Breast epithelium (tissue), 4 donors: ENCODE measurements at regions not wholly inside any gene's neighbourhood (a gene's known extent, or its start where the extent isn't known, plus 50 kb on each side); places are given as distances from the start of the nearest gene placed in this dataset.

Experiments used
- DNase-seq, 2 donors: peaks; one replicate each; pipeline ENCODE4 v3.0.0-alpha.2; 2019; ENCODE audit warnings: low spot score in 2 of 2
- H3K27ac ChIP-seq, 2 donors: fragments of 200-600 bp; sonication (generic) in 1 of 2; one replicate each; pipeline ENCODE4 v1.5.1; 2016 to 2019; ENCODE audit warnings: mild to moderate bottlenecking in 1 of 2
- H3K27me3 ChIP-seq, 2 donors: fragments of 200-600 bp; sonication (generic) in 1 of 2; one replicate each; pipeline versions ENCODE4 v1.5.1 to v1.6.0; 2017 to 2019; ENCODE audit warnings: control low read depth in 1 of 2, mild to moderate bottlenecking in 1 of 2
- H3K36me3 ChIP-seq: fragments of 200-600 bp; one replicate; pipeline ENCODE4 v1.5.1; 2019
- H3K4me1 ChIP-seq, 2 donors: fragments of 200-600 bp; sonication (generic); one replicate each; pipeline ENCODE4 v1.5.1; 2016 to 2019; ENCODE audit warnings: control low read depth in 1 of 2
- H3K4me3 ChIP-seq, 3 donors: fragments of 200-600 bp; sonication (generic); 1 replicate in 2 of 3; 2 replicates in 1 of 3; pipeline ENCODE4 v1.5.1; 2016 to 2019; ENCODE audit warnings: mild to moderate bottlenecking in 3 of 3, moderate library complexity in 2 of 3
- H3K9me3 ChIP-seq, 2 donors: fragments of 200-600 bp; sonication (generic) in 1 of 2; one replicate each; pipeline ENCODE4 v1.5.1; 2016 to 2019; ENCODE audit warnings: control low read depth in 1 of 2
- CTCF ChIP-seq, 3 donors: fragments of 450-650 bp; IDR thresholded peaks; one replicate each; pipeline ENCODE4 v1.5.1; 2016 to 2017; ENCODE audit warnings: antibody characterized with exemption in 3 of 3, mild to moderate bottlenecking in 3 of 3, moderate library complexity in 3 of 3
- POLR2A ChIP-seq: fragments of 450-650 bp; IDR thresholded peaks from one replicate; pipeline ENCODE4 v1.6.1; 2016; ENCODE audit warnings: antibody characterized with exemption, mild to moderate bottlenecking, moderate library complexity
- POLR2AphosphoS5 ChIP-seq, 3 donors: sonication (generic); formaldehyde crosslinking; IDR thresholded peaks; one replicate each; pipeline ENCODE4 v1.6.1; 2017; ENCODE audit warnings: antibody characterized with exemption in 3 of 3
- intact Hi-C: fragments of 100-400 bp; cut with DNase I; formaldehyde crosslinking; loops from one replicate; pipeline ENCODE4 v1.15.1; 2023; ENCODE audit warnings: low total_unique reads

DNA sequence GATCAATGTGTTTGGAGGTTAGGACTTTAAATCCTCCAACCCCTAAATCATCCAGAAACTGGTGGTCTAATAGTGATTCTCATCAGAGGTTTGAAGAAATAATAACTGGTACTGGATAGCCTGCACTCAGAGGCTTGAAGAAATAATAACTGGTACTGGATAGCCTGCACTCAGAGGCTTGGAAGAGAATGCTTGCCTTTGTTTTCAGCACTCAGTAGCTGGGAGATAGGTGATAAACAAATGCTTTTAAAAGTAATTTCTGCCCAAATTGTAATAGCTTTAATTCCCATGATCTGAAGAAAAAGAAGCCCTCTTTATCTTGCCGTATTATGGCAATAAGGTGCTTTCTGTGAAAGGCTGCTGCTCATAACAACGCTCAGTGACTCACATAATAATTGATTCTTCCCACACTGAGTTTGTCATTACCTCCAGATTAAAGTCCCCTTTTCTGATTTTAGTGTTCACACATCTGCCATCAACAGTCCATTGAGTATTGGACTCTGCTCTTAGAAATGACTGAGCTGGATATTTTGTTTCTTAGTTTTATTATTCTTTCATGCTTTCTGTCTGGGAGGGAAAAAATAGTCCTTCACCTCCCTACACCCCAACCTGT is 112.3 kb upstream of the PHYHIPL start:
- intact Hi-C loops = no loop called here
- TF ChIP-seq POLR2A = no peak
- TF ChIP-seq CTCF (IDR thresholded peaks at IDR 0.05) = no peak
- no peak for TF ChIP-seq POLR2AphosphoS5 (IDR thresholded peaks at IDR 0.05)
- H3K9me3 ChIP-seq = no peaks in the 10 kb centered on the region

GRCh38 chr10:59064759-59065539 is 111.5 kb upstream of the PHYHIPL start:
- intact Hi-C loops = no loop called here
- H3K27me3 ChIP-seq = no peaks in the 10 kb centered on the region
- no peaks in the 10 kb centered on the region for H3K36me3 ChIP-seq
- no peak for DNase-seq
- no peak overlapping the region for H3K27ac ChIP-seq
- no peaks in the 10 kb centered on the region for H3K4me1 ChIP-seq
- TF ChIP-seq CTCF (IDR thresholded peaks at IDR 0.05) (no peak), POLR2A (no peak), POLR2AphosphoS5 (IDR thresholded peaks at IDR 0.05) (no peak)
- H3K4me3 ChIP-seq = no peak overlapping the region
- H3K9me3 ChIP-seq = no peaks in the 10 kb centered on the region

More for the DNA sequence above, 112.3 kb upstream of the PHYHIPL start:
- Histone ChIP-seq H3K36me3 (no peaks in the 10 kb centered on the region), H3K27ac (no peak overlapping the region), H3K4me1 (no peaks in the 10 kb centered on the region), H3K27me3 (no peaks in the 10 kb centered on the region), H3K4me3 (no peak overlapping the region)
- no peak for DNase-seq

DNA sequence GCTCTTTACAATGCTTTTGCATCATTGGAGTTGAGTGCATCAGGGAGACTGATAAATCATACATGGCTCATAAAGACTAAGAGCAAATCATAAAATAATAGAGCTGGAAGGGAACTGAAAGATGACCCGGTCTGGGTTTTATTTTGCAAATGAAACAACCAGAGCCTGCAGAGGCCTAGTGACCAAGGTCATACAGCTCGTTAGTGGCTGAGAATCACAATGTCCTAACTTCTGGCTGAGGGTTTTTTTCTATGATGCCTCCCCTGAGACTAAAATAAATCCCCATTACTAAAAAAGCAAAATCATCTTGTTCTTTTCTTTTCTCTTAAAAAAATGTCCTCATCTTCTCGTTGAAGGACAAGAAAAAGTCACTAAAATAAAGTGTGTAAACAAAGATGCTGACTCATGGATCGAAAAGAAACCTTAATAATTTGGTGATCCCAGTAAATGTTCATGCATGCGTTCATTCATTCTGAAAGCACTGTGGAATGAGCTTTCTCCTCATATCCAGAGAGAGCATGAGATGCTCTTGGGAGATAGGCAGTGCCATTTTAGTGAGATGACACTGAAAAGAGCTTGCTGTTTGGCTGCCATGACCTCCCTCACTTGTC is 107.8 kb upstream of the PHYHIPL start:
- Histone ChIP-seq H3K27me3 (no peaks in the 10 kb centered on the region), H3K4me3 (no peak overlapping the region), H3K27ac (no peak overlapping the region), H3K9me3 (no peaks in the 10 kb centered on the region), H3K4me1 (no peaks in the 10 kb centered on the region), H3K36me3 (no peaks in the 10 kb centered on the region)
- DNase-seq = no peak
- intact Hi-C loops = no loop called here
- TF ChIP-seq POLR2A (no peak), POLR2AphosphoS5 (IDR thresholded peaks at IDR 0.05) (no peak), CTCF (IDR thresholded peaks at IDR 0.05) (no peak)

DNA sequence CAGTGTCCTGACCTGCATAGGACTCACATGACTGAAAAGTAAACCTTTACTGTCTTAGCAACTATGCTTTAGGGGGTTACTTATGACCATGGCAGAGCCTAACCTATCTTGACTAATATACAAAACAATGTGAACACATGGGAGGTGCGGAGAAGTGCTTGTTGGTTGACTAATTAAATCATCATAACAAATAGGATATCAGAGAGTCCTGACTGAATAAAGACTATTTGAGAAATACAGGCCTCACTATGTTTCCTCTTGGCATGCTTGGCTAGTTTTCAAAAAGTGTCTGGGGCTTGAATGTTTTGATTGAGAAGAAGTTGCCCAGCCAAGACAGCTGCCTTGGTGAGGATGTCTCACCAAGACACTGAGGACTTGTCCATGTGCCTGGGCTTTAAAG is 104.4 kb upstream of the PHYHIPL start:
- DNase-seq = no peak
- Histone ChIP-seq H3K27me3 (no peaks in the 10 kb centered on the region), H3K9me3 (no peaks in the 10 kb centered on the region), H3K27ac (no peak overlapping the region), H3K36me3 (no peaks in the 10 kb centered on the region), H3K4me3 (no peak overlapping the region), H3K4me1 (no peaks in the 10 kb centered on the region)
- no peak for TF ChIP-seq POLR2AphosphoS5 (IDR thresholded peaks at IDR 0.05)
- no peak for TF ChIP-seq CTCF (IDR thresholded peaks at IDR 0.05)
- no peak for TF ChIP-seq POLR2A
- intact Hi-C loops = no loop called here

DNA sequence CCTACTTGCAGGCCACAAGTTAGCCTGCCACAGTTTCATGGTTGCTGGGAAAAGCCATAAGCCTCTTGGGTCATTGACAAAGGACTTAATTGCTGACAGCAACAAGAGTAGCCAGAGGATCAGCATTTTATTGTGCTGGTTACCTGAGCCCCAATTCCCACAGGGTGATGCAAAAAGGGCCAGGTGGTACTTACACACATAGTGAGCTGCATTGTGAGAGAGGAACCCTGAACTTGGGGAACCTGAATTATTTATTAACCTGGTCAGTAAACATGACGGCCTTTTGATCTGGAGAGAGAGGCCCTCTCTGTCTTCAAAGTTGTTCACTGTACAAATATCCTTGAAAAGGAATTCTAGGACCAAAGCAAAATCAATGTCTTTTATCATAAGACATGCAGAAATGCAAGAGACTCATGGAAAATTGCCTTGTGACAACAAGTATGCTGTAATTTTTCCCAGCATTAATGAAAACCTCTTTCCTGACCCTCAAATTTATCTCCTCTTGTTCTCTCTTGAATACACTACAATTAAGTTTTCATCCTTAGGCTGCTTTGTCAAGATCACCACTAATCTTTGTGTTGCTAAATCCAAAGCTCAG is 102.9 kb upstream of the PHYHIPL start:
- intact Hi-C loops = no loop called here
- Histone ChIP-seq H3K36me3 (no peaks in the 10 kb centered on the region), H3K4me3 (no peak overlapping the region), H3K27ac (no peak overlapping the region), H3K4me1 (no peaks in the 10 kb centered on the region), H3K9me3 (no peaks in the 10 kb centered on the region), H3K27me3 (no peaks in the 10 kb centered on the region)
- DNase-seq = no peak
- TF ChIP-seq POLR2AphosphoS5 (IDR thresholded peaks at IDR 0.05) (no peak), CTCF (IDR thresholded peaks at IDR 0.05) (no peak)
